IPS-15b (cell line): ENCODE measurements at regions not wholly inside any gene's neighbourhood (a gene's known extent, or its start where the extent isn't known, plus 50 kb on each side); places are given as distances from the start of the nearest gene placed in this dataset.

Experiments
- H3K27me3 ChIP-seq: one replicate; pipeline ENCODE4 v1.6.1; 2013; ENCODE audit warnings: low read length; ENCODE audit not compliant: control insufficient read depth, insufficient read depth
- H3K36me3 ChIP-seq: one replicate; pipeline ENCODE4 v1.6.1; 2013; ENCODE audit warnings: low read length; ENCODE audit not compliant: control insufficient read depth, insufficient read depth
- H3K4me1 ChIP-seq: one replicate; pipeline ENCODE4 v1.6.1; 2013; ENCODE audit warnings: mild to moderate bottlenecking, low read length; ENCODE audit not compliant: control insufficient read depth, insufficient read depth
- H3K4me3 ChIP-seq: one replicate; pipeline ENCODE4 v1.5.1; 2013; ENCODE audit warnings: low read depth, low read length
- H3K9ac ChIP-seq: one replicate; pipeline ENCODE4 v1.6.1; 2013; ENCODE audit warnings: low read depth, mild to moderate bottlenecking, low read length
- H3K9me3 ChIP-seq: one replicate; pipeline ENCODE4 v1.6.1; 2013; ENCODE audit warnings: mild to moderate bottlenecking, low read length; ENCODE audit not compliant: control insufficient read depth, insufficient read depth

GRCh38 chr15:45743426-45744235 is 108.8 kb downstream of the SQOR start:
- peak overlapping the region; percentile 30 for H3K4me3 ChIP-seq
- H3K9ac ChIP-seq = no peak overlapping the region
- peaks cover 8% of the 10 kb centered on the region for H3K4me1 ChIP-seq
- H3K27me3 ChIP-seq = no peaks in the 10 kb centered on the region
- no peaks in the 10 kb centered on the region for H3K9me3 ChIP-seq
- H3K36me3 ChIP-seq = no peaks in the 10 kb centered on the region

DNA sequence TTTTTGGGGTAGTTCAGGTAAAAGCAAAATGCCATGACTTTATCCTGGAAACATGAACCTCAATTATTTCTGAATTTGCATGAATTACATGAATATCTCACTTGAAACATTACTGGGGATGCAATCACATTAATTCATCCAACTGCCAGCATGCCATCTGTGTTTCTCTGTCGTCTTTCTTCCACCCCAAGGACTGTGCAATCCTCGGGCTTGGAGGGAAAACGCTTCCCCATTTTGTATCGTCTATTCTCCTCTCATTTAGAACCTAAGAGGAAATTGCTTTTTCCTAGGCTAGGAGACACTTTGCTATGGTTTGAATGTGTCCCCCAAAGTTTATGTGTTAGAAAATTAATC is 109.4 kb downstream of the SQOR start:
- H3K9me3 ChIP-seq = no peaks in the 10 kb centered on the region
- no peak overlapping the region for H3K4me3 ChIP-seq
- no peaks in the 10 kb centered on the region for H3K27me3 ChIP-seq
- no peak overlapping the region for H3K9ac ChIP-seq
- H3K36me3 ChIP-seq = no peaks in the 10 kb centered on the region
- peaks cover 8% of the 10 kb centered on the region for H3K4me1 ChIP-seq

DNA sequence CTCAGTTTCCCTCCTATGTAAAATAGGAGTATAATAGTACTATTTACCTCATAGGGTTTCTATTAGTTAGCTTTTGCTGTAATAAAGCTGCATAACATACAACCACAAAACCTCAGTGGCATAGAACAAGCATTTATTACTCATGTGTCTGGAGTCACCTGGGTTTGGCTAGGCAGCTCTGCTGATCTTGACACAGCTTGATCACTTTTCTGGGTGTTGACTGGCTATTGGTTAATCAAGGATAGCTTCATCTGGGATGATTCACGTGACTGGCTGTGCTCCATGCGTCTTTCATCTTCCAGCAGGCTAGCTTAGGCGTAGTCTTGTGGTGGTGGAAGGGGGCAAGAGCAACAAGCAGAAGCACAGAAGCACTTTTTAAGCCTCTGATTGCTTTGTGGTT is 112.6 kb downstream of the SQOR start:
- H3K27me3 ChIP-seq = no peaks in the 10 kb centered on the region
- H3K36me3 ChIP-seq = no peaks in the 10 kb centered on the region
- no peak overlapping the region for H3K9ac ChIP-seq
- peaks cover 8% of the 10 kb centered on the region for H3K4me1 ChIP-seq
- H3K9me3 ChIP-seq = no peaks in the 10 kb centered on the region
- H3K4me3 ChIP-seq = no peak overlapping the region

GRCh38 chr15:45751629-45752028 is 116.8 kb downstream of the SQOR start:
- H3K9me3 ChIP-seq = no peaks in the 10 kb centered on the region
- H3K36me3 ChIP-seq = no peaks in the 10 kb centered on the region
- H3K27me3 ChIP-seq = no peaks in the 10 kb centered on the region
- H3K9ac ChIP-seq = no peak overlapping the region
- no peak overlapping the region for H3K4me3 ChIP-seq
- H3K4me1 ChIP-seq = no peaks in the 10 kb centered on the region

DNA sequence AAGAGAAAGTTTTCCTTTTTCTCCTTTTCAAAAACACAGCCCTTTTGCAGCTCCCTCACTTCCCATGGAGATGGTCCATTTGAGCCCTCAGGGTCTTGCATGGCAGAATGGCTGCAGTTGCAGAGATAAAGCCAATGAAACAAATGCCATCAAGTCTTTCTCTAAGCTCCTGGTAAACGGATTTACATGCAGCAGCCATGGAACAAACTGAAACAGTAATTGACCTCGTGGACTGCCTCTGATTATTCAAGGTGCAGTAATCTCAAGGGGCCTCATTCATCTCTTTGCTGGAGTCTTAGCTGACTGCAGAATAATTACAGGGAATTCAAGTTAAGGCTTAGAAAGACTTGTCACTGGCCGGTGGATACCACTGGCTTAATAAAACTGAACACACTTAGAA is 125.1 kb downstream of the SQOR start:
- H3K9me3 ChIP-seq = no peaks in the 10 kb centered on the region
- H3K27me3 ChIP-seq = no peaks in the 10 kb centered on the region
- no peak overlapping the region for H3K9ac ChIP-seq
- H3K36me3 ChIP-seq = no peaks in the 10 kb centered on the region
- no peak overlapping the region for H3K4me3 ChIP-seq
- H3K4me1 ChIP-seq = no peaks in the 10 kb centered on the region

- H3K27me3 ChIP-seq = no peaks in the 10 kb centered on the region
- H3K4me3 ChIP-seq = no peak overlapping the region
- H3K9me3 ChIP-seq = no peaks in the 10 kb centered on the region
- no peaks in the 10 kb centered on the region for H3K4me1 ChIP-seq
- no peaks in the 10 kb centered on the region for H3K36me3 ChIP-seq
- no peak overlapping the region for H3K9ac ChIP-seq
These were observed 127.9 kb downstream of the SQOR start for GRCh38 chr15:45762726-45763125.

DNA sequence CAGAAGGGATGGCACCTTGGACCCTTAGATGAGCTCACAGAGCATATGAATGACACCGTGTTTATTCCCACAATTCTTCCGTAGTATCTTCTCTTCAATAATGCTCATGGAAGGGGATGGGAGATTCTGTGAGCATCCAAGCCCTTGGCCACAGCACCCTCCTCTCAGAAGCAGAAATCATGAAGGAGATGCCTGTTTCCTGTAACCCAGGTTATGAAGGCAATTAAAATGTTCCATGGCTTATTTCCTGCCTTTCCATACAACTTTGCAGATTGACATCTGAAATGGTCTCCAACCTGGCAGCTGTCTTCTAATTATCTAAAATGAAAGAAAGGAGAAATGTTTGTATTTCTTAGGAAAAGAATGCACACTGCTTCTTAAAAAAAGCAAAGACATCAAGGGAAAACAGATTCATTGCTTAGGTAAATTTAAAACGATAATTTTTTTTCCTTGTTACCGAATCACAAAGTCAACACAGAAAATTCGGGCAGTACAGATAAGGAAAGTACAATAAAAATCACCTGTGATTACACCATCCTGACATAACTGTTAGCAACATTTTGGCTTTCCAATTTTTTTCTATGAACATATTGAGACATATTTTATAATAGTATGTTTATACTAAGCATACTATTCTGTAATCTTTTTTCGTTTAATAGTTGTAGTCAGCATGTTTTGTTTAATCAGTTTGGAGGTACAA is 128.5 kb downstream of the SQOR start:
- Histone ChIP-seq H3K4me3 (no peak overlapping the region), H3K36me3 (no peaks in the 10 kb centered on the region), H3K9ac (no peak overlapping the region), H3K9me3 (no peaks in the 10 kb centered on the region), H3K4me1 (no peaks in the 10 kb centered on the region), H3K27me3 (no peaks in the 10 kb centered on the region)

- Histone ChIP-seq H3K4me3 (no peak overlapping the region), H3K9me3 (no peaks in the 10 kb centered on the region), H3K4me1 (no peaks in the 10 kb centered on the region), H3K9ac (no peak overlapping the region), H3K36me3 (no peaks in the 10 kb centered on the region), H3K27me3 (no peaks in the 10 kb centered on the region)
These were observed 138.3 kb downstream of the SQOR start for GRCh38 chr15:45773149-45773548.

GRCh38 chr15:45776772-45777171 is 141.9 kb downstream of the SQOR start:
- Histone ChIP-seq H3K4me1 (no peaks in the 10 kb centered on the region), H3K9me3 (no peaks in the 10 kb centered on the region), H3K27me3 (no peaks in the 10 kb centered on the region), H3K9ac (no peak overlapping the region), H3K36me3 (no peaks in the 10 kb centered on the region), H3K4me3 (no peak overlapping the region)

- no peak overlapping the region for H3K4me3 ChIP-seq
- H3K9ac ChIP-seq = no peak overlapping the region
- no peaks in the 10 kb centered on the region for H3K9me3 ChIP-seq
These were observed 143.0 kb downstream of the SQOR start for GRCh38 chr15:45777781-45778180.

GRCh38 chr15:45780352-45780751 is 145.5 kb downstream of the SQOR start:
- H3K36me3 ChIP-seq = no peaks in the 10 kb centered on the region
- no peak overlapping the region for H3K9ac ChIP-seq
- H3K9me3 ChIP-seq = no peaks in the 10 kb centered on the region
- H3K27me3 ChIP-seq = no peaks in the 10 kb centered on the region
- peaks cover 10% of the 10 kb centered on the region for H3K4me1 ChIP-seq
- H3K4me3 ChIP-seq = no peak overlapping the region

More at GRCh38 chr15:45777781-45778180, 143.0 kb downstream of the SQOR start:
- Histone ChIP-seq H3K36me3 (no peaks in the 10 kb centered on the region), H3K4me1 (peaks cover 10% of the 10 kb centered on the region), H3K27me3 (no peaks in the 10 kb centered on the region)

GRCh38 chr15:45784656-45785055 is 149.8 kb downstream of the SQOR start:
- Histone ChIP-seq H3K4me1 (peaks cover 10% of the 10 kb centered on the region), H3K36me3 (no peaks in the 10 kb centered on the region)

More at GRCh38 chr15:45784656-45785055, 149.8 kb downstream of the SQOR start:
- Histone ChIP-seq H3K27me3 (no peaks in the 10 kb centered on the region), H3K9ac (no peak overlapping the region), H3K4me3 (no peak overlapping the region), H3K9me3 (no peaks in the 10 kb centered on the region)
